IPS DF 6.9 (cell line): ENCODE measurements at regions not wholly inside any gene's neighbourhood (a gene's known extent, or its start where the extent isn't known, plus 50 kb on each side); places are given as distances from the start of the nearest gene placed in this dataset.
"Not testable (repeated sequence)": the region's sequence is repeated elsewhere in the genome, so short reads cannot be mapped to it uniquely, and the experiment has no call there.

Experiments used
- DNase-seq: peaks from one replicate; pipeline ENCODE4 v3.0.0-alpha.2; 2013; ENCODE audit warnings: low read depth, low spot score
- H3K27ac ChIP-seq: one replicate; pipeline ENCODE4 v1.5.1; 2013; ENCODE audit warnings: low read length, control low read depth
- H3K27me3 ChIP-seq: 2 replicates; pipeline ENCODE4 v1.6.1; 2013; ENCODE audit warnings: mild to moderate bottlenecking, low read length; ENCODE audit not compliant: control insufficient read depth, insufficient read depth
- H3K36me3 ChIP-seq: 2 replicates; pipeline ENCODE4 v1.6.1; 2013; ENCODE audit warnings: low read length; ENCODE audit not compliant: control insufficient read depth, insufficient read depth
- H3K4me1 ChIP-seq: 2 replicates; pipeline ENCODE4 v1.6.1; 2013; ENCODE audit warnings: low read length; ENCODE audit not compliant: control insufficient read depth, insufficient read depth
- H3K4me3 ChIP-seq: 2 replicates; pipeline ENCODE4 v1.5.1; 2013; ENCODE audit warnings: mild to moderate bottlenecking, low read length
- H3K9me3 ChIP-seq: 2 replicates; pipeline ENCODE4 v1.6.1; 2013; ENCODE audit warnings: low read length, inconsistent platforms; ENCODE audit not compliant: control insufficient read depth, insufficient read depth
- WGBS: extraction: QIAGEN DNeasy Blood & Tissue Kit; methylation state at CpG from one replicate; pipeline ENCODE4 v1.1.7; 2013; ENCODE audit warnings: mixed read lengths, missing lambda C conversion rate; ENCODE audit not compliant: insufficient read length, insufficient coverage; 5-methylcytosine and 5-hydroxymethylcytosine counted together

DNA sequence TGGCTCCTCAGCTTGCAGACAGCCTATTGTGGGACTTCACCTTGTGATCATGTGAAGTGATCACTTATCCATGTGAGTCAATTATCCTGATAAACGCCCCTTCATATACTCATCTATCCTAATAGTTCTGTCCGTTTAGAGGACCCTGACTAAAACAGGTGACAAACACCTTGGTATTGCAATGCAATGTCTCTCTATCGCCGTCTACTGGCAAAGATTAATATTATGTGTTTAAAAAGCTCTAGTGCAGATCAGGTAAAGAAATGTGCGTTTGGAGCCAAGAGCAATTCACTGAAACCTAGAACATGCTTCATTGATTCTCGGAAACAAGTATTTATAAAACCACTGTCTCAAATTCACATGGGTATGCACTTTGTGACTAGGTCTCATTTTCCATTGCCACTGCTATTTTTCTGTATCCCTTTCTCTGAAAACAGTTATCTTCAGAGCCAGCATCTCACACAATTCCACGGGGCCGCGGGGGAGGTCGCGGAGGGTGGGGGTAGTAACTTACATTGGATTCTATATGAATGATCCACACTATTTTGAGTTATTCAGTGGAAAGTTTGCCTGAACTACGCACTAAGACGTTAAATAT lies 554.6 kb upstream of the NCAM2 start:
- no peaks in the 10 kb centered on the region for H3K9me3 ChIP-seq
- H3K36me3 ChIP-seq: no peaks in the 10 kb centered on the region
- peak; percentile 22 for DNase-seq
- no CpG with 5 or more reads among the region's 13 CpGs for WGBS
- no peaks in the 10 kb centered on the region for H3K27me3 ChIP-seq
- no peaks in the 10 kb centered on the region for H3K4me1 ChIP-seq
- H3K4me3 ChIP-seq: no peak overlapping the region
- H3K27ac ChIP-seq: no peak overlapping the region

DNA sequence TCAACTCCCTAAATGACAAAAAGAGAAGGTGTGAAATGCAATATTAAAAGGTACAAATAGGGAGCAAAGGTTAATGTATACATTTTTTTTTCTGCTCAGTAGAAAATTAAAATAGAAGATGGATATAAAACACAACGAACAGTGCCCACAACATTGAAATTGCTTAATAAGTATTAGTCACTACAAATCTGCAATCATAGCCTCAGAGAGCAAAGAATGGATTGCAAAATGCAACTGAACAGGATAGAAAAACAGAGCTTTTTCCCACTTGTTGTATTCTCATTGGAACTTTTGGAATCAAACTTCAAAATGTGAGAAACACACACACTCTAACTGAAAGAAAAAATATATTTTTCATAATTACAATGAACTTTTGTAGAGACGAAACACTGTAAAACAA lies 552.2 kb upstream of the NCAM2 start:
- no peaks in the 10 kb centered on the region for H3K9me3 ChIP-seq
- WGBS: no CpG with 5 or more reads among the region's 2 CpGs
- no peaks in the 10 kb centered on the region for H3K27me3 ChIP-seq
- no peak overlapping the region for H3K4me3 ChIP-seq
- H3K27ac ChIP-seq: no peak overlapping the region
- no peak for DNase-seq
- no peaks in the 10 kb centered on the region for H3K4me1 ChIP-seq
- H3K36me3 ChIP-seq: no peaks in the 10 kb centered on the region

DNA sequence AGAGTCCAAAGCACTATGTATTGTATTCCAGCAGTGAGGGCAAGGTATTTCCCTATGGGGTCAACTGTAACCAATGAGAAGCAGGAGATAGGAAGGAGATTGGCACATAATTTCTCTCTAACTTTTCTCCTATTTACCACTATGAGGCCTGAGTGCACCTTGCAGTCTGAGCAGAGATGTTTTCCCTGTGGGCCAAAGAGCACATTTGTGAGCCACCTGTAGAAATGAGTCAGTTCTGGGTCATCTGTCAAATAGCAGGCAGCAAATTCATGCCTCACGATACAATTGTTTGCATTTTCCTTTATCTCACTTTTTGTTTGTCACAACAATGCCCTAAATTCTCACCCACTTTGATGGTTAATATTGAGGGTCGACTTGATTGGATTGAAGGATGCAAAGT lies 547.2 kb upstream of the NCAM2 start:
- Histone ChIP-seq H3K9me3 (no peaks in the 10 kb centered on the region), H3K36me3 (no peaks in the 10 kb centered on the region), H3K27ac (no peak overlapping the region), H3K4me1 (no peaks in the 10 kb centered on the region), H3K4me3 (no peak overlapping the region), H3K27me3 (no peaks in the 10 kb centered on the region)
- no CpG with 5 or more reads among the region's 2 CpGs for WGBS
- no peak for DNase-seq

DNA sequence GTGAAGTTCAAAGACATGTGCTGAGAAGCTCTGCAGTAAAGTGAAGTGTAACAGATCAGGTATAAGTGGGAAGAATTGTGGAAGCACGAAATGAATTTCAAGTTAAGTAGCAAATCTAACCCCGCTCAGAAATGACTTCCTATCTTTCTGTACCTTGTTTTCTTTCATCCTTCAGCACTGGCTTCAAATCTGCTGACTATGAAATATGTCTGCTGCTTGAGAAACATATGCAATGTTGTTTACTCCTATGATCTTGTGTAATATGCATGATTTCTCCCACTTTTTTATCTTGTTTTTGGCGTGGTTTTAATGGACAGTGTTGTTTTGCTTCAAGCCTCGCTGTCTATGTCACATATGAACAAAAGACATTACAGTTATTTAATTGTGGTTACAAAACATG lies 545.3 kb upstream of the NCAM2 start:
- no CpG with 5 or more reads among the region's 4 CpGs for WGBS
- Histone ChIP-seq H3K4me1 (no peaks in the 10 kb centered on the region), H3K9me3 (no peaks in the 10 kb centered on the region), H3K27me3 (no peaks in the 10 kb centered on the region), H3K36me3 (no peaks in the 10 kb centered on the region), H3K27ac (no peak overlapping the region), H3K4me3 (no peak overlapping the region)
- no peak for DNase-seq

DNA sequence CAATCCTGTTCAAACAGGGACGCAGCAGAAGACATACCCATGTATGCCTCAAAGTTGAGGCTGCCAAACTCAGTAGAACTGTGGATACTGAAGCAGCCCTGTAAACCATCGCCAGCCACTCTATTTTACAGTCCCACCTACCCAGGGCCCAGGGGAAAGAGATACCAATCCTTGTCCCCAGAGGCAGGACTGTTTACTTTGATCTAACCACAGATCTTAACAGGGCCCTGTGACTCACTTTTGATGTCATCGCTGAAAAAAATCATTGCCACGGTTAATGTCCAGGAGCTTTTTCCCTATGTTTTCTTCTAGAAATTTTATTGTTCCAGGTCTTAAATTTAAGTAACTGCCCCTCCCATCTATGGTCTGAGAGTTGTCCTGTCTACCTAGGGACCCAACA lies 538.4 kb upstream of the NCAM2 start:
- no CpG with 5 or more reads among the region's 4 CpGs for WGBS
- DNase-seq: no peak
- Histone ChIP-seq H3K4me1 (no peaks in the 10 kb centered on the region), H3K9me3 (no peaks in the 10 kb centered on the region), H3K27ac (no peak overlapping the region), H3K27me3 (no peaks in the 10 kb centered on the region), H3K4me3 (no peak overlapping the region), H3K36me3 (no peaks in the 10 kb centered on the region)

DNA sequence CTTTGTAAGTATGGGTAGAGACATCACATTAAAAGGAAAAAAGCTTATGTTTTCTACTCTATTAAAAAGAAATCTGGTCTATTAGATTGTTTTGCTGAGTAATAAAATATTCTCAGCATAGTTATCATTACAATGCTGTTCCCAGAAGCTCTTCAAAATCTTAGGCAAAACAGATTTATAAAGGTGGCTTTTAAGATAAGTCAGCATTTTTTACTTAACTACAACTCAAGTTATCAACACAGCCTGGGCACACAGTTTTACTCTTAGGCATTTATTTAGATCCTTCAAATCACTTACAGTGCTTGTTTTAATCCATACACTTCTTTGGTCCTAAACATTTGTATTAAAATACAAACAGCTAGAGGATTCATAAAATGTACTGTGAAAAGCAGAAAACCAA lies 534.8 kb upstream of the NCAM2 start:
- DNase-seq: no peak
- no peaks in the 10 kb centered on the region for H3K9me3 ChIP-seq
- no peak overlapping the region for H3K4me3 ChIP-seq
- H3K27me3 ChIP-seq: no peaks in the 10 kb centered on the region
- no peaks in the 10 kb centered on the region for H3K4me1 ChIP-seq
- H3K36me3 ChIP-seq: no peaks in the 10 kb centered on the region
- H3K27ac ChIP-seq: no peak overlapping the region

DNA sequence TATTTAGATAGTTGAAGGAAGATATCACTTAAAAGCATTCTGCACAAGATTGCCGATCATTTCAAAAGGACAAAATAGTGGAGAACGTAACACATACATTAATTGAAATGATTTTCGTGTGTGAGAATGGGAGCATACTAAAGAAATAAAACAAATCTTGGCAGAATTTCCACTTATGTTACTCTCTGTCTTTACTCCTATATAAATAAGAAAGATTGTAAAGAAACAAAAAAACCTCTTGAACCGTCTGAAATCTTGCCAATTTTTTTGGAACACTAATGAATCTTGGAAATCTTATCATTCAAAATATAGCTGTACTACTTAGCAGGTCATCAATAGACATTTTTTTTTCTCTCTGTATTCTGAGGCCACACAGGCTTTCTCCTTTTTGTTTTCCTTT lies 528.8 kb upstream of the NCAM2 start:
- H3K4me1 ChIP-seq: no peaks in the 10 kb centered on the region
- H3K4me3 ChIP-seq: no peak overlapping the region
- no peak overlapping the region for H3K27ac ChIP-seq
- H3K27me3 ChIP-seq: no peaks in the 10 kb centered on the region
- H3K9me3 ChIP-seq: no peaks in the 10 kb centered on the region
- DNase-seq: no peak
- no peaks in the 10 kb centered on the region for H3K36me3 ChIP-seq
- WGBS: no CpG with 5 or more reads among the region's 4 CpGs

DNA sequence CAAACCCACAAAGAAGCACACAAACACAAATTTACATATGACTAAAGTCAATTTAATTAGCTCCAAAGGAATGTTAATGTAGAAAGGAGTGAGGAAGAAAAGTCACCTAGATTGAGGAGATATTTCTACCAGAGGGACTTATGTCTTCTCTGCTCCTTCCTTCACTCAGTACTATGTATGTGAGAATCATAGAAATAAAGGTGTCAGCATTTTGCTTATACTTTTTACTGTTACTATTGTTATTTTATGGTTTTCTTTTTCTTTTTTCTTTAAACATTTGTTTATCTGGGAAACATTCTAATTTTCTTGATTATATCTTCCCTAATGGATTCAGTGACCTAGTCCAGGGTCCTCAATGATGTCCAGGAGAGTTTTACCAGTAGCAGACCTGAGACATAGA lies 511.9 kb upstream of the NCAM2 start:
- Histone ChIP-seq H3K4me1 (no peaks in the 10 kb centered on the region), H3K4me3 (no peak overlapping the region), H3K9me3 (no peaks in the 10 kb centered on the region), H3K36me3 (no peaks in the 10 kb centered on the region), H3K27ac (no peak overlapping the region), H3K27me3 (no peaks in the 10 kb centered on the region)
- no peak for DNase-seq

DNA sequence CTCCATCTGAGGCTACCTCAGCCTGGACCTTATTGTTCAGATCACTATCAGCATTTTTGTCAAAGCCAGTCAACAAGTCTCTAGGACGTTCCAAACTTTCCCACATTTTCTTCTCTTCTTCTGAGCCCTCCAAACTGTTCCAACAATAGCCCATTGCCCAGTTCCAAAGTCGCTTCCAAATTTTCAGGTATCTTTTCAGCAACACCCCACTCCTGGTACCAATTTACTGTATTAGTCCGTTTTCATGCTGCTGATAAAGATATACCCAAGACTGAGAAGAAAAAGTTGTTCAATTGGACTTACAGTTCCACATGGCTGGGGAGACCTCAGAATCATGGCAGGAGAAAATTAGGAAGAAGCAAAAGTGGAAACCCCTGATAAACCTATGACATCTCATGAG lies 495.3 kb upstream of the NCAM2 start:
- WGBS: no CpG with 5 or more reads among the region's 3 CpGs
- not testable (repeated sequence) for H3K4me1 ChIP-seq, H3K27me3 ChIP-seq, H3K9me3 ChIP-seq, H3K4me3 ChIP-seq, DNase-seq, H3K36me3 ChIP-seq, H3K27ac ChIP-seq

DNA sequence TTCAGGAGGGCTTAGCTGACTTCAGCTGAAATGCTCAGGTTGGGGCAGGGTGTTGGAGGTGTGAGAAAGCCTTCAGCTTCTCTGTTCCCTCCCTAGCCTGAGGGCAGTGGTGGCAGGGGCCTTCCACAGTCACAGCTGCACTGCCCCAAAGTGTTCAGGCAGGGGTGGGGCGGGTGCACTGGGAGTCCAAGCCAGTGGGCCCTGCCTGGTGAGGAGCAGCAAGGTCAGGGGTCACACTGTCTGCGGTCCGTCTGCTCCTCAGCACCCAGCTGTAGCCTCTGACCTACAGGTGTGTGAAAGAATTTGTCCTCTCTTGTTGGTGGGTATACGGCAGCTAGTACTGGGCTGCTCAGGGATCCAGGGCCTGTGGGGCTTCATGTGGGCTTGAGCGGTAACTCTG lies 490.4 kb upstream of the NCAM2 start:
- no CpG with 5 or more reads among the region's 5 CpGs for WGBS
- no peaks in the 10 kb centered on the region for H3K36me3 ChIP-seq
- no peak for DNase-seq
- peaks cover under 1% of the 10 kb centered on the region; the same call in 1 of the 2 replicates for H3K9me3 ChIP-seq
- H3K4me1 ChIP-seq: no peaks in the 10 kb centered on the region
- H3K27me3 ChIP-seq: no peaks in the 10 kb centered on the region
- no peak overlapping the region for H3K27ac ChIP-seq
- H3K4me3 ChIP-seq: no peak overlapping the region

DNA sequence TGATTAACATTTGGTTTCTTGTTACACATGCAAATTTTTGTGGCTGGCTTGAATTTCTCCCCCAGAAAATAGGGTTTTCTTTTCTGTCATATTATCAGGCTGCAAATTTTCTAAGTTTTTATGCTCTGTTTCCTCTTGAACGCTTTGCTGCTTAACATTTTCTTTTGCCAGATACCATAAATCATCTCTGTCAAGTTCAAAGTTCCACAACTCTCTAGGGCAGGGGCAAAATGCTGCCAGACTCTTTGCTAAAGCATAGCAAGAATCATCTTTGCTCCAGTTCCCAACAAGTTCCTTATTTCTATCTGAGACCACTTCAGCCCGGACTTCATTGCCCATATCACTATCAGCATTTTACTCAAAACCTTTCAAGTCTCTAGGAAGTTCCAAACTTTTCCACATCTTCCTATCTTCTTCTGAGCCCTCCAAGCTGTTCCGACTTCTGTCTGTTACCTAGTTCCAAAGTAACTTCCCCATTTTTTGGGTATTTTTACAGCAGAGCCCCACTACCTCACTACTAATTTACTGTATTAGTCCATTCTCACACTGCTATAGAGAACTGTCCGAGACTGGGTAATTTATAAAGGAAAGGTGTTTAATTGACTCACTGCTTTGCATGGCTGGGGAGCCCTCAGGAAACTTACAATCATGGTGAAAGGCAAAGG lies 486.9 kb upstream of the NCAM2 start:
- no peak overlapping the region for H3K4me3 ChIP-seq
- H3K9me3 ChIP-seq: no peaks in the 10 kb centered on the region
- DNase-seq: no peak
- H3K4me1 ChIP-seq: no peaks in the 10 kb centered on the region
- WGBS: no CpG with 5 or more reads among the region's 4 CpGs
- no peak overlapping the region for H3K27ac ChIP-seq
- H3K36me3 ChIP-seq: no peaks in the 10 kb centered on the region
- H3K27me3 ChIP-seq: no peaks in the 10 kb centered on the region
